Endodermal cell (in vitro differentiated cells): ENCODE measurements at regions not wholly inside any gene's neighbourhood (a gene's known extent, or its start where the extent isn't known, plus 50 kb on each side); places are given as distances from the start of the nearest gene placed in this dataset.

Source experiments
- DNase-seq: peaks from one replicate; pipeline ENCODE4 v3.0.0-alpha.2; 2017
- H3K27ac ChIP-seq: 2 replicates; pipeline ENCODE4 v1.5.1; 2013; ENCODE audit warnings: mild to moderate bottlenecking, low read depth, low read length, moderate library complexity
- H3K27me3 ChIP-seq: 2 replicates; pipeline ENCODE4 v1.6.1; 2013; ENCODE audit warnings: mild to moderate bottlenecking, low read length, moderate library complexity; ENCODE audit not compliant: insufficient read depth, control insufficient read depth, poor library complexity, severe bottlenecking
- H3K36me3 ChIP-seq: 2 replicates; pipeline ENCODE4 v1.7.0; 2013; ENCODE audit warnings: mild to moderate bottlenecking, low read length, moderate library complexity; ENCODE audit not compliant: control insufficient read depth, insufficient read depth
- H3K4me1 ChIP-seq: one replicate; pipeline ENCODE4 v1.7.0; 2013; ENCODE audit warnings: low read length; ENCODE audit not compliant: control insufficient read depth, insufficient read depth
- H3K4me3 ChIP-seq: 2 replicates; pipeline ENCODE4 v1.5.1; 2013; ENCODE audit warnings: mild to moderate bottlenecking, low read length, moderate library complexity
- H3K9ac ChIP-seq: 2 replicates; pipeline ENCODE4 v1.6.1; 2013; ENCODE audit warnings: mild to moderate bottlenecking, low read length, moderate library complexity; ENCODE audit not compliant: poor library complexity, severe bottlenecking; ENCODE audit errors: extremely low read depth
- H3K9me3 ChIP-seq: 2 replicates; pipeline ENCODE4 v1.6.1; 2013; ENCODE audit warnings: mild to moderate bottlenecking, low read length, moderate library complexity; ENCODE audit not compliant: control insufficient read depth
- H3K27ac Mint-ChIP-seq: 2 replicates; pipeline ENCODE4 v1.8.0; 2020; ENCODE audit warnings: mixed read lengths
- H3K27me3 Mint-ChIP-seq: 2 replicates; pipeline ENCODE4 v1.8.0; 2021; ENCODE audit warnings: mild to moderate bottlenecking, mixed read lengths; ENCODE audit not compliant: insufficient read depth
- H3K36me3 Mint-ChIP-seq: 2 replicates; pipeline ENCODE4 v1.8.0; 2020; ENCODE audit warnings: low read depth, mixed read lengths
- H3K4me1 Mint-ChIP-seq: 2 replicates; pipeline ENCODE4 v1.8.0; 2020; ENCODE audit warnings: mixed read lengths
- H3K4me3 Mint-ChIP-seq: 2 replicates; pipeline ENCODE4 v1.8.0; 2020; ENCODE audit warnings: mild to moderate bottlenecking, moderate library complexity, mixed read lengths
- H3K9me3 Mint-ChIP-seq: 2 replicates; pipeline ENCODE4 v1.8.0; 2020; ENCODE audit warnings: mild to moderate bottlenecking, mixed read lengths
- WGBS, 2 experiments: methylation state at CpG; one replicate each; pipeline versions ENCODE4 v1.1.5 to v1.1.7; 2013; ENCODE audit warnings: missing lambda C conversion rate in 2 of 2, mixed read lengths in 1 of 2; ENCODE audit not compliant: insufficient coverage in 1 of 2, insufficient read length in 1 of 2; 5-methylcytosine and 5-hydroxymethylcytosine counted together
- TF ChIP-seq, protein P1 (sequence below): fragments of 200-600 bp; sonication (generic); conservative IDR thresholded peaks from 2 replicates; pipeline ENCODE4 v1.5.0; 2021; ENCODE audit warnings: antibody characterized with exemption, mild to moderate bottlenecking

DNA sequence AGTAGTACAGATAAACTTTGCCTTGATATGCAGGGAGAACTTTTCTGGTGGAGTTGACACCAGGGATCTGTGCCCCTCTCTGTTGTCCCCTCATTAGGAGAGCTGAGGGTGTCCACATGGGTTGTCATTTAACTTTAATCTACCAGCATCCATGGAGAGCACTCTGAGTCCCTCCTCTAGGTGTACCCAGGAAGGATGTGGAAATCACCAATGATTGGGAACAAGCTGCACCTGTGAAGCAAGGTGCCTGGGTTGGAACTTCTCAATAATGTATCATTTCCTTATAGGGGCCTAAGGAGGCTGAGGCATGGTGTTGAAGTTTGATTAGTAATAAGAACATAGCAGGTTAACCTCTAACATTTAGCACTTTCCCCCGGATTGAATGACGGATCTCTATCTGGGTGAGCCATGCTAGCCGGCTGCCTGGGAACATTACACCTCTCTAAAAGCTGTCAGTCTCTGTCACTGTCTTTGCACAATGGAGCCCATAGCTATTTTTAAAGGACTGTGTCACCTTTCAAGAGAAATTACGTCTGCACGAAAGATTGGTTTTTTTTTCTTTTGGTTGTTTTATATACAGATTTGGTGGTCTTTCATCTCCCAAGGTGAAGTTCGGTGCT, 239.3 kb downstream of the MAF start:
- DNase-seq, result no peak
- Histone ChIP-seq H3K27me3 (no peaks in the 10 kb centered on the region), H3K4me3 (no peak overlapping the region), H3K4me1 (no peaks in the 10 kb centered on the region), H3K9me3 (no peaks in the 10 kb centered on the region), H3K9ac (no peak overlapping the region), H3K36me3 (no peaks in the 10 kb centered on the region), H3K27ac (no peak overlapping the region)
- 95 to 96% methylated on average over 6 of the region's 6 CpGs for WGBS, 2 experiments
- no peak overlapping the region for H3K4me3 Mint-ChIP-seq
- no peaks in the 10 kb centered on the region for H3K36me3 Mint-ChIP-seq
- TF ChIP-seq, protein P1, sequence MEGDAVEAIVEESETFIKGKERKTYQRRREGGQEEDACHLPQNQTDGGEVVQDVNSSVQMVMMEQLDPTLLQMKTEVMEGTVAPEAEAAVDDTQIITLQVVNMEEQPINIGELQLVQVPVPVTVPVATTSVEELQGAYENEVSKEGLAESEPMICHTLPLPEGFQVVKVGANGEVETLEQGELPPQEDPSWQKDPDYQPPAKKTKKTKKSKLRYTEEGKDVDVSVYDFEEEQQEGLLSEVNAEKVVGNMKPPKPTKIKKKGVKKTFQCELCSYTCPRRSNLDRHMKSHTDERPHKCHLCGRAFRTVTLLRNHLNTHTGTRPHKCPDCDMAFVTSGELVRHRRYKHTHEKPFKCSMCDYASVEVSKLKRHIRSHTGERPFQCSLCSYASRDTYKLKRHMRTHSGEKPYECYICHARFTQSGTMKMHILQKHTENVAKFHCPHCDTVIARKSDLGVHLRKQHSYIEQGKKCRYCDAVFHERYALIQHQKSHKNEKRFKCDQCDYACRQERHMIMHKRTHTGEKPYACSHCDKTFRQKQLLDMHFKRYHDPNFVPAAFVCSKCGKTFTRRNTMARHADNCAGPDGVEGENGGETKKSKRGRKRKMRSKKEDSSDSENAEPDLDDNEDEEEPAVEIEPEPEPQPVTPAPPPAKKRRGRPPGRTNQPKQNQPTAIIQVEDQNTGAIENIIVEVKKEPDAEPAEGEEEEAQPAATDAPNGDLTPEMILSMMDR, result no peak
- no peak overlapping the region for H3K27ac Mint-ChIP-seq
- no peaks in the 10 kb centered on the region for H3K27me3 Mint-ChIP-seq
- no peaks in the 10 kb centered on the region for H3K9me3 Mint-ChIP-seq
- H3K4me1 Mint-ChIP-seq, result peaks cover 5% of the 10 kb centered on the region

DNA sequence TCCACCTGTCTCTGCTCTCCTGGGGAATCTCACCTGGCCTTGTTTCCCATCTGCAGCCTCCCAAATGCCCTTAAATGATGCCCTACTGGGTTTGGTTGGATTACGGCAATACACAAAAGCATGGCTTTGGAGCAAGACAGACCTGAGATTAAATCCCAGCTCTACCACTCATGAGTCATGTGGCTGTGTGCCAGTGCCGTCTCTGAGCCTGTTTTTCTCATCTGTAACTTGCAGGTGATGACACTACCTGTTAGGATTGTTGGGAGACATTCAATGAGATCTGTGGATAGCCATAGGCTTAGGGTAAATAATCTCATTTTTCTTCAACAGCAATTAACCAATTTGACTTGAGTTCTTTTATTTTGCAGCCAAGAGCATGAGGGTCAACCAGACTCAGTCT, 240.3 kb downstream of the MAF start:
- H3K4me3 ChIP-seq, result no peak overlapping the region
- no peaks in the 10 kb centered on the region for H3K27me3 ChIP-seq
- Mint-ChIP-seq H3K27ac (no peak overlapping the region), H3K4me1 (peaks cover 5% of the 10 kb centered on the region), H3K27me3 (no peaks in the 10 kb centered on the region), H3K9me3 (no peaks in the 10 kb centered on the region), H3K4me3 (no peak overlapping the region), H3K36me3 (no peaks in the 10 kb centered on the region)
- WGBS, 2 experiments, result 88 to 90% methylated on average over 1 to 2 of the region's 2 CpGs
- no peak overlapping the region for H3K27ac ChIP-seq
- no peaks in the 10 kb centered on the region for H3K4me1 ChIP-seq
- H3K9ac ChIP-seq, result no peak overlapping the region
- no peaks in the 10 kb centered on the region for H3K9me3 ChIP-seq
- no peak for DNase-seq
- TF ChIP-seq, protein P1, result no peak
- H3K36me3 ChIP-seq, result no peaks in the 10 kb centered on the region

DNA sequence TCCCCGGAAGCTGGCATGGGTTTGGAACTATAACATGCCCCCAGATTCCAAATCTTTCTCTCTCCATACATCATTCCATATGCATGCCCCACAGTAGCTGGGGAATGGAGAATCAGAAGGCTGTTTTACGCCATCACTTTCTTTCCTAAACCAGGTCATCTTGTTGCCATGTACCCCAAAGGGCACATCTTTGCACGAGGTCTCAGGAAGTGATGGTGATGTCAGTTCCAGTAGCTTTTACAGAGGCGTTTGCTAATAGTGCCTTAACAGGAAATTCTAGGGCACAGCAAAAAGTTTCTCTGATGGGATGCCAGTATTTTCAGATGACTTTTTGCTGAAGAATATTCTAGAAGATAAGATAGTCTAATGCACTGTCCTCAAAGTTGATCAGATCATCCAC, 241.5 kb downstream of the MAF start:
- H3K4me1 Mint-ChIP-seq, result peaks cover 5% of the 10 kb centered on the region
- no peaks in the 10 kb centered on the region for H3K27me3 ChIP-seq
- no peaks in the 10 kb centered on the region for H3K4me1 ChIP-seq
- H3K27me3 Mint-ChIP-seq, result peaks cover 2% of the 10 kb centered on the region
- no peaks in the 10 kb centered on the region for H3K36me3 ChIP-seq
- 60 to 68% methylated on average over 3 to 4 of the region's 4 CpGs for whole genome bisulfite sequencing, 2 experiments
- H3K36me3 Mint-ChIP-seq, result no peaks in the 10 kb centered on the region
- H3K9me3 Mint-ChIP-seq, result no peaks in the 10 kb centered on the region
- H3K4me3 Mint-ChIP-seq, result no peak overlapping the region
- no peak overlapping the region for H3K27ac Mint-ChIP-seq
- H3K9me3 ChIP-seq, result no peaks in the 10 kb centered on the region
- H3K4me3 ChIP-seq, result no peak overlapping the region
- H3K27ac ChIP-seq, result no peak overlapping the region
- TF ChIP-seq, protein P1, result no peak
- DNase-seq, result no peak
- H3K9ac ChIP-seq, result no peak overlapping the region
